ENCODE measurements at regions not wholly inside any gene's neighbourhood (a gene's known extent, or its start where the extent isn't known, plus 50 kb on each side); places are given as distances from the start of the nearest gene placed in this dataset.

- no peak overlapping the region for H3K4me3 Mint-ChIP-seq (ENCODE audit: unreplicated experiment)
- no peak overlapping the region for H3K27ac Mint-ChIP-seq (ENCODE audit: unreplicated experiment)
- no peak for TF ChIP-seq CTCF (IDR thresholded peaks at IDR 0.05)
- peaks cover 2% of the 10 kb centered on the region for H3K27me3 Mint-ChIP-seq (ENCODE audit: low read depth)
- no peak for DNase-seq (ENCODE audit: low spot score)
- no peaks in the 10 kb centered on the region for H3K9me3 Mint-ChIP-seq (ENCODE audit: low read depth)
- no peaks in the 10 kb centered on the region for H3K36me3 Mint-ChIP-seq (ENCODE audit: low read depth)
- H3K4me1 Mint-ChIP-seq (ENCODE audit: low read depth): peaks cover 11% of the 10 kb centered on the region
Observed at GRCh38 chr13:107252021-107252420, 684.1 kb upstream of the ARGLU1 start.

- H3K27ac Mint-ChIP-seq (ENCODE audit: unreplicated experiment): no peak overlapping the region
- no peak for DNase-seq (ENCODE audit: low spot score)
- TF ChIP-seq CTCF (IDR thresholded peaks at IDR 0.05): no peak
- H3K9me3 Mint-ChIP-seq (ENCODE audit: low read depth): no peaks in the 10 kb centered on the region
- H3K36me3 Mint-ChIP-seq (ENCODE audit: low read depth): no peaks in the 10 kb centered on the region
- peaks cover 2% of the 10 kb centered on the region for H3K27me3 Mint-ChIP-seq (ENCODE audit: low read depth)
- no peak overlapping the region for H3K4me3 Mint-ChIP-seq (ENCODE audit: unreplicated experiment)
- H3K4me1 Mint-ChIP-seq (ENCODE audit: low read depth): peaks cover 11% of the 10 kb centered on the region
Observed at GRCh38 chr13:107251341-107251740, 683.4 kb upstream of the ARGLU1 start.

GRCh38 chr13:107250628-107251027 is 682.7 kb upstream of the ARGLU1 start:
- TF ChIP-seq CTCF (IDR thresholded peaks at IDR 0.05): no peak
- DNase-seq (ENCODE audit: low spot score): no peak
- Mint-ChIP-seq H3K4me3 (ENCODE audit: unreplicated experiment) (no peak overlapping the region), H3K27me3 (ENCODE audit: low read depth) (peaks cover 5% of the 10 kb centered on the region), H3K9me3 (ENCODE audit: low read depth) (no peaks in the 10 kb centered on the region), H3K27ac (ENCODE audit: unreplicated experiment) (no peak overlapping the region), H3K4me1 (ENCODE audit: low read depth) (peaks cover 11% of the 10 kb centered on the region), H3K36me3 (ENCODE audit: low read depth) (no peaks in the 10 kb centered on the region)

- Mint-ChIP-seq H3K27ac (ENCODE audit: unreplicated experiment) (no peak overlapping the region), H3K4me3 (ENCODE audit: unreplicated experiment) (no peak overlapping the region), H3K27me3 (ENCODE audit: low read depth) (peaks cover 3% of the 10 kb centered on the region), H3K36me3 (ENCODE audit: low read depth) (no peaks in the 10 kb centered on the region), H3K4me1 (ENCODE audit: low read depth) (no peaks in the 10 kb centered on the region), H3K9me3 (ENCODE audit: low read depth) (no peaks in the 10 kb centered on the region)
- no peak for DNase-seq (ENCODE audit: low spot score)
- TF ChIP-seq CTCF (IDR thresholded peaks at IDR 0.05): no peak
Observed at GRCh38 chr13:107244241-107244640, 676.3 kb upstream of the ARGLU1 start.

- H3K9me3 Mint-ChIP-seq (ENCODE audit: low read depth): no peaks in the 10 kb centered on the region
- H3K27ac Mint-ChIP-seq (ENCODE audit: unreplicated experiment): no peak overlapping the region
- H3K36me3 Mint-ChIP-seq (ENCODE audit: low read depth): no peaks in the 10 kb centered on the region
- H3K27me3 Mint-ChIP-seq (ENCODE audit: low read depth): peaks cover 3% of the 10 kb centered on the region
- no peak overlapping the region for H3K4me3 Mint-ChIP-seq (ENCODE audit: unreplicated experiment)
- TF ChIP-seq CTCF (IDR thresholded peaks at IDR 0.05): no peak
- DNase-seq (ENCODE audit: low spot score): no peak
- H3K4me1 Mint-ChIP-seq (ENCODE audit: low read depth): no peaks in the 10 kb centered on the region
Observed at GRCh38 chr13:107242138-107242537, 674.2 kb upstream of the ARGLU1 start.

All from chondrocyte (in vitro differentiated cells).